IMR-90 (cell line): ENCODE measurements at regions not wholly inside any gene's neighbourhood (a gene's known extent, or its start where the extent isn't known, plus 50 kb on each side); places are given as distances from the start of the nearest gene placed in this dataset.
"Not testable (repeated sequence)": the region's sequence is repeated elsewhere in the genome, so short reads cannot be mapped to it uniquely, and the experiment has no call there.

ENCODE experiments used
- CEBPB ChIP-seq: IDR thresholded peaks from 2 replicates; pipeline ENCODE4 v1.6.1; 2012; ENCODE audit warnings: low read depth, low read length, improper control_type of control experiment
- CHD1 ChIP-seq: IDR thresholded peaks from 2 replicates; pipeline ENCODE4 v1.6.1; 2012; ENCODE audit warnings: low read depth, low read length, improper control_type of control experiment
- CTCF ChIP-seq: conservative IDR thresholded peaks from 2 replicates; pipeline ENCODE4 v1.5.1; 2012; ENCODE audit warnings: mild to moderate bottlenecking, low read depth, low read length, improper control_type of control experiment
- MAFK ChIP-seq: IDR thresholded peaks from 2 replicates; pipeline ENCODE4 v1.6.1; 2012; ENCODE audit warnings: low read depth, low read length, improper control_type of control experiment
- MAZ ChIP-seq: IDR thresholded peaks from 2 replicates; pipeline ENCODE4 v1.6.1; 2012; ENCODE audit warnings: low read depth, mild to moderate bottlenecking, low read length, improper control_type of control experiment, moderate library complexity, borderline replicate concordance
- MXI1 ChIP-seq: IDR thresholded peaks from 2 replicates; pipeline ENCODE4 v1.6.1; 2012; ENCODE audit warnings: low read depth, mild to moderate bottlenecking, low read length, moderate library complexity, borderline replicate concordance
- POLR2A ChIP-seq: IDR thresholded peaks from 2 replicates; pipeline ENCODE4 v1.6.1; 2012; ENCODE audit warnings: mild to moderate bottlenecking, low read depth, low read length
- RAD21 ChIP-seq: IDR thresholded peaks from 2 replicates; pipeline ENCODE4 v1.6.1; 2012; ENCODE audit warnings: low read length, improper control_type of control experiment
- RFX5 ChIP-seq: IDR thresholded peaks from 2 replicates; pipeline ENCODE4 v1.8.0; 2012; ENCODE audit warnings: low read depth, mild to moderate bottlenecking, low read length, moderate library complexity
- SMC3 ChIP-seq: fragments of 150-350 bp; IDR thresholded peaks from 2 replicates; pipeline ENCODE4 v1.6.1; 2016; ENCODE audit warnings: low read depth, mild to moderate bottlenecking, antibody characterized with exemption, low read length, moderate library complexity

- not testable (repeated sequence) for TF ChIP-seq MXI1, RAD21, CTCF, POLR2A, MAZ, RFX5, CEBPB, CHD1, SMC3, MAFK
These were observed 86.6 kb upstream of the OSBPL11 start for GRCh38 chr3:125681906-125682305.
